SHP77 treated with DMSO at 0.1 percent for 48 hours (cell line): ENCODE measurements at regions not wholly inside any gene's neighbourhood (a gene's known extent, or its start where the extent isn't known, plus 50 kb on each side); places are given as distances from the start of the nearest gene placed in this dataset.
"Not testable (repeated sequence)": the region's sequence is repeated elsewhere in the genome, so short reads cannot be mapped to it uniquely, and the experiment has no call there.

Source experiments
- DNase-seq: peaks from one replicate; lab custom pipeline; 2025; lab: John Stamatoyannopoulos, UW

DNA sequence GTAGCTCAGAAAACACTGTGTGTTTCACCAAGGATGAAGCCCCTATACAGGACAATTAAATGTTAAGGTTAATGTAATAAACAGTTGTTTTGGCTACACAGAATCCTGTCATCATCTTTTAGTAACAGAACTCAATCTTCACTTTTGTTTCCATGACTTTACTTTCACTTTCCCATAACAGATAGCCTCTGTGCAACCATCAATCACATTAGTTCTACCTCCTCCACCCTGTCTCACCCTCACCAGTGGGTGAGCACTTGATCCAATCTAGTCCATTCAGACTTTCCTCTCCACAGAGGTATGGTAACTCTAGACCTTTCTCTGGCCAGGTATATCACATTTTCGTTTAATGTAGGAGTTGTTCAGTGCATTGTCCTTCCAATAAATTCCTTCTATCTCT lies 1018.5 kb downstream of the ADGRL2 start:
- no peak for DNase-seq

DNA sequence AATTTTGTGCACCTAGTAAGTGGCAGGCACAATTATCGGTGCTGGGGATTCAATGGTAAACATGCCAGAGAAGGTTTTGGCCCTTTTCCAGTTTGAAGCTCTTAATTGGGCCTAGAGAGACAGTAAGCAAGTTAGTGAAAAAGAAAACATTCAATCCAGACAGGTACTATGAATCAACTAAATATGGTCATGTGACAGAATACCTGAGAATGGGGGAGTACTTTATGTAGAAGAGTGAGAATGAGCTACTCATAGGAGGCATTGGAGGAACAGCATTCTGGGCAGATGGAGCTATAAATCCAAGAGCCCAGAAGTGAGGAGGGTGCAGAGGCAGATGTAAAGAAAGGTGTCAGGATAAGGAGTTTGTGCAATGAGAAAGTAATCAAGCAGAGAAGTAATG lies 1017.9 kb downstream of the ADGRL2 start:
- DNase-seq: no peak

DNA sequence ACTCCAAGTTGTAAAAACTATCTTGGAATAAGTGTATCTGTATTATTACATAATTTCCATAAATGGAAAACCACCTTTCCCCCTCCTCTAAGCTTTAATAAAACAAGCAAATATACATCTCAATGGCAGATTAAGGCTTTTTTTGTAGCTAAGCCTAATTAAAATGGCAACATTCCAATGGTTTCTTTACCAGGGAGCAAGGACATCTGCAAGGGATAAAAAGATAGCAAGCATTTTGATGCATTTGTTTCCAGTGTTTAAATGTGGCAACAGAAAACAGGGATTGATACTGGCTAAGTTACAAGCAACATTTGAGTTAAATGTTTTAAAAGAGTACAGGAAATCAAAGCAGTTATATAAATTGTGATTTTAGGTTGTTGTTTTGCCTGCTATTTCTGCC lies 1012.7 kb downstream of the ADGRL2 start:
- DNase-seq: no peak

DNA sequence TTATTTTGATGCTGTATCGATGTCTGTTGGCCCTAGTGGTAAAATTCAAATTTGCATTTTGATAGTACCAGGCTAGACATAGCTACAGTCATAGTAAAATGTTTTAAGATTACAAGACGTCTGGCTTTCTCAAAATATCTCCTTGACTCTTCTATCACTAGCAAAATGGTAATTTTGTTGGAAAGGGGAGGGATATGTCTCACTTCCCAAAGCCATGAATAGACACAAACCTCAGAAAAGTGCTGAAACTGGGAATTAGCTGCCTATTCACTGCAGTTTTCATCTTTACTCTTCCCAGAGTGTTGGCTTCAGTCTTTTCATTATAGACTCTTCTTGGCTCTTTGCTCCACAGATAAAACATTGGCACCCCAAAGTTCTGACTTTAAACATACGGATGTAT lies 1009.9 kb downstream of the ADGRL2 start:
- DNase-seq: no peak

DNA sequence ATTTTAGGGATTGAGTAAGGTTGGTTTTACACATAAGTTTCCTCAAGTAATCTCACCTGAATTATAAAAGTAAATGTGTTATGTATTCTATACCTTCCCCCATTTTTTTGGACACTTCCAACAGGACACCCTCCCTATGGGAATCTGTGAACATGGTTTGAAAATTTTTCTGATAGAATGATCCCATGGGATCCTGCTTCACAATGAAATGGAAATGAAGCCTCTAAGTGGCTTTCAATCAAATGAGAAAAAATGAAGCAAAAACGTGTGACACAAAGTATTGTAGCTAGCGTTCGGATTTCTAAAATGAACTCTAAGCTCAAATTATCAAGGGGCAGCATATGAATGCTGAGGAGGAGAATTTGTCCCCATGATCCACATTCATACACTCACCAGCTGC lies 1006.8 kb downstream of the ADGRL2 start:
- no peak for DNase-seq

DNA sequence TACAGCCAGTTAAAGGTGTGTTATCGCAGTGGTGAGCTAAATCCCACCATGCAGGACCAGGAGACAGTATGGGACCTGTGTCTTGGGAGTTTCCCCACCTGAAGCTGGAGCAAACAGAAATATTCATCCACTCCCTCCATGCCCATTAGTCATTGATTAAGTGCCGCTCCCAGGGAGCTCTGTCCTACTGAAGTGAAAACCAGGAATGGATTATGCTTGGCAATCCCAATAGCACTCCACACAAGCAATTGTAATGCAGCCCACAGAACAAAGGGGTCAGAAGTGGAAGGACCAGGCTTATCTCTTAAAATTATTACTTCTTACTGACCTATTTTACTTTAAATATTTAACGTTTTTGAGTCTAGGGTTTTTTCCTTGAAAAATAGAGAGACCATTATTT lies 1005.4 kb downstream of the ADGRL2 start:
- no peak for DNase-seq

DNA sequence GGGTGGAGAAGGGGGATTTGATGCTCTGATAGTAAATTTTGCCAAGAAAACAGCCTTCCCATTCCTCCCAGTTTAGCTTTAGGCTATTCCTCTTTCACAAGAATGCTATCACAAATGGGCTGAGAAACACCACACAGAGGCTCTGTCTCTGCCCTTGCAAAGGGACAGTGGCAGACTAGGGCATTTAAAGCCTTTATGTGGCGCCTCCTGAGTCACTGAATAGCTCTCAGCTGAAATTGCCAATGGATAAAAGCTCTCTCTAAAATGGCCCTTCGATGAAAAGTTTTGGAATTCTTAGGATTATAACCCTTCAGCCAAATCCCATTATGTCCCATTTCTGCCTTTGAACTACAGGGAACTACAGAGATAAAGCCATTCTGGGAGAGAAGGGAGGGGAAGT lies 1000.4 kb downstream of the ADGRL2 start:
- no peak for DNase-seq

DNA sequence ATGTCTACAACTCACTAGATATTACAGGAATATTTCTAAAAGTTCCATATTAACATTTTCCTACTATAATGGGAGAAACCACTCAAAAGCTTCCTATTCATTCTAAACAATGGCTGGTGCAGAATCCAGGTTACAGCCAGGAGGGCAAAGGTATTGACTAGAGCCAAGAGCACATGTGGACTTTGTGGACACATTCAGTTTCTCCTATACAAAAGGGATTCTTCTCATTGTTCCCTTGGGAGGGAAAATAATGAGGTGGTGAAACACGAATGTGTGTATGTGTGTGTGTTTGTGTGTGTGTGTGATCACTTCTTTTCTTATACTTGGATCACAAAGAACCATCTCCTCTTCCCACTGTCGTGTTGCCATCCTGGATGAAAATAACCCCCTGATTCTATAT lies 1000.0 kb downstream of the ADGRL2 start:
- no peak for DNase-seq

DNA sequence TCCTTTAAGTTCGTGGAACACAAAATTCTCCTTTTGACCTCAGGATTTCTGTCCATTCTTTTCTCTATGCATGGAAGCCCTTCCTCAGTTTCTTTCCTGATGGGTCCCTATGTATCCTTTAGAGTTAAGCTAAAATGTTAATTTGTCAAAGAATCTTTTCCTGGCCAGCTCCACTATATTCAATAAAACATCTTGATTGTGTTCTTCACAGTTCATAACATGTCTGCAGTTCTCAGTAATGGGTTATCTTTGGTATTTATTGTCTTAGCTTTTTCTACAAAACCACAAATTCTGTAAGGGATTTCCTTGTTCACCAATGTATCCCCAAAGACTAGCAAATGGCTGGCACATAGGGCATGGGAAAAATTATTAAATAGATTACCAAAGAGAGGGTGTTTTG lies 998.5 kb downstream of the ADGRL2 start:
- no peak for DNase-seq

DNA sequence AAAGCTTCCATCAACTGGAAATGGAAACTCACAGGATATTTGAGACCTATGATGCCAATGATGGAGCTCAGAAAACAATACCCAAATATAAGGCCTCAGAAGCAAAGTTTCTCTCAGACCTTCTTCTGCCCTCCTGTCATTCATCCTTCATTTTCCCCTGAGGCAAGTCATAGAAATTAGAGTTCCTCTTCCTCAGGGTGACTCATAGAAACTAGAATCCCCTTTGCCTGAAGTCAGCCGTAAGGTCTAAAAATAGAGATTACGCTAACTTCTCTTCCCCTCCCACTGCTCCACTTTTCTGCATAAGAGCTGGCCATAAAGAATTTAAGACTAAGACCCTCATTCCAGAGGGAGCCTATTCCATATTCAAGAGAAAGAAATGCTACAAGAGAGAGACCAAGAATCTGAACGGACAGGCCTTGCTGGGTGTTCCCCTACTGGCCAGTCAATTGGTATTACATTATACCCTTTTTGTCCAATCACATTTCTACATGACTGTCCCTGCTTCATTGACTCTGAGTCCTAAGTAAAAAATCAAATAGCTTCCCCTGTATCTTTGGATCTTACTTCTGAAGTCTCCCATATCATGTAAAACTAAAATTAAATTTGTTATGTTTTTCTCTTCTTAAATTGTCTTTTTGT lies 994.9 kb downstream of the ADGRL2 start:
- no peak for DNase-seq

DNA sequence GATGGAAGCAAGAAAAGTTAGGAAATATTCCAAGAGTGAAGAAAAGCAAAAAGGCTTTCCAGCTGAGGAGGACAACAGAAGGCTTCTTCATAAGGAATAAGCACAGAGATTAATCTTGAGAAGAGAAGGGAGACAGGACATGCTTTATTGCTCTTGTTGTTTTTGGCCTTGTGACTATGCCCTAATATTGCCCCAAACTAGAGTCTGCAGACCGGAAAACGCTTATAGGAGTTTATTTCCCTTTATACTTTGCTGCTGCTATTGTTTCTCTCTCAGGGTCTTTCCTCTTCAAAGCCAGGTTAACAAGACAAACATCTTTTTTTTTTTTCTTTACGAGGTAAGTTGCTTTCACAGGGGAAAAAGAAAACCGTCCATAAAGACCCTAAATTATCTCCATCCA lies 991.4 kb downstream of the ADGRL2 start:
- DNase-seq: no peak

DNA sequence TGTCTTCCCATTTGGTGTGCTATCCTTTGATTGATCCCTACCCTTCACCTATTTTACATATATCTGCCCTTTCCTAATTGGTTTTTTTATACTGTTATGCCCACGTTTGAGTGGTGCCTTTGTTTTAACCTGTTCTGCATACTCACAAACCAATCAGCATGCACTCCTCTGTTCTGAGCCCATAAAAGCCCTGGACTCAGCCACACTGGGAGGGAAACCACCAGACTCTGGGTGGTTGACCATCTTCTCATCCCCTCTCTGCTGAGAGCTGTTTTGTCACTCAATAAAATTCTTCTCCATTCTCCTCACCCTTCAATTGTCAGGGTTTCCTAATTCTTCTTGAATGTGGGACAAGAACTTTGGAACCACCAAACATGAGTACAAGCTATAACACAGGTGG lies 989.8 kb downstream of the ADGRL2 start:
- no peak for DNase-seq

DNA sequence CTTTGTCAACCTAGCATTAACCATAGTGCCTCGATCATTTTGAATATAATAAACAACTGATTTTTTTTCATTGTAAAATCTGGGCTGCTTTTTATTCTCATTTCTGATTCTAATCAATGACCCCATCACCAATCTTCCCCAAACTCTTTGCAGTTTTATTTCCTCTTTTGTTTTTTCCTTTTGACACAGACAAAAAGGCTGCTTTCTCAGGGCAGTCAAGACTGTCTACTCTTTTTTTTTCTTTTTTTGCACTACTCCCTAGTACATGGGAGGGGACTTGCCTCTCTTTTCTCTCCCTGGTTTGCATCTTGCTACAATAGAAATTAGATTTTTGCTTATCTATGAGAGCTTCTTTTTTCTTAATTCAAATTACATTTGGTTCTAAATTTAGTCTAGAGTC lies 987.9 kb downstream of the ADGRL2 start:
- no peak for DNase-seq

DNA sequence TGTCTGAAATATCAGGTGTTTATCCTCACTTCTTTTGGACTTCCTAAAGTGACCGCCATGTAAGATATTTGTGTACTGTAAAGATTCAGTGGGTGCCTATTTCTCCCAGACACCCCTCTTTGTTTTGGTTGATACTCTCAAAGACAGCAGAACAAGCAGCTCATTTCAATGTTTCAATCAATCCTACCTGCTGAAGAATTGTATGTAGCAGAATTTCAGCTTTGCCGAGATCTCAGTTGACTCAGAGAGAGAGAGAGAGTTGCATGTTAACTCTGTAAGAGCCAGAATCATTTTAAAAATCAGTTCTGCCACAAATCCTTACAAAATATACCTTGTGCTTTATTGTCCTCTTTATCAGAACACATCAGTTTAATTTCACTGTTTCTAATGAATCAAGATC lies 987.3 kb downstream of the ADGRL2 start:
- no peak for DNase-seq

DNA sequence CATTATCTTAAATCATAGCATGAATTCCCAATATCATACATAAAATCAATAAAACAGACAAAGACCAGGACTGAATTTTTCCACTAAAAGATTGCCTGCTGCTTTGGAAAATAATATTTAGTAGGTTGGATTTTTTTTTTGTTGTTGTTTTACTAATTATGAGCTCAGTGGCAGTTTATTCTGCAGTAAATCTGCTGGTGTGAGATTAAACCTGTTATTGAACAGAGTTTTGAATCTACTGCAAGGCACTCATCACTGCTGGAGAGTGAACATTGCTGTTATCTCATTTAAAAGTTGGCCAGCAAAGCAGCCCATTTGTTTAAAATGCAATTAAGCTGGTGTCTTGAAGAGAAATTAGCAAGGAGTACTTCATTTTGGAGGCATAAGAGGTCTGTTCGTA lies 986.1 kb downstream of the ADGRL2 start:
- DNase-seq: no peak

DNA sequence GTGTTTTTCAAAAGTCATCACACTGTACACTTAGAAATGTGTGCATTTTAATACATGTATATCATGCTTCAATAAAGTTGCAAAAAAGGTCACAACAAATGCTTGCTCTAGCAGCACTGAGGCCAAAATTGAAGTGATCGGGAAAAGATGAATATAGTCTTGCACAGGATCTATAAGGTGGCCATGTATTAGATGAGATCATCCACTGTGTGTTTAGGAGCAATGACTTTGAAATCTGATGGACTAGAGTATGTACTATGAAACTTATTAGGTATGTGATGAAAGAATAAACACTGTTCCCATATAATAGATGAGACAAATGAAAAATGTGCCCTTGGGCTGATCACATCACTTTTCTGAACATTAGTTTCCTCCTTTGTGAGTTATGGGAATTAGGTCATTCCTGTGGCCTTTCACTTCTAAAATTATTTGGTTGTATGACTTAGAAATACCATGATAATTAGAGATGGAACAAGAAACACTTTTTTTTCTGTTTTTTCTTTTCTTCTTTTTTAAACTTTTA lies 984.6 kb downstream of the ADGRL2 start:
- DNase-seq: no peak

DNA sequence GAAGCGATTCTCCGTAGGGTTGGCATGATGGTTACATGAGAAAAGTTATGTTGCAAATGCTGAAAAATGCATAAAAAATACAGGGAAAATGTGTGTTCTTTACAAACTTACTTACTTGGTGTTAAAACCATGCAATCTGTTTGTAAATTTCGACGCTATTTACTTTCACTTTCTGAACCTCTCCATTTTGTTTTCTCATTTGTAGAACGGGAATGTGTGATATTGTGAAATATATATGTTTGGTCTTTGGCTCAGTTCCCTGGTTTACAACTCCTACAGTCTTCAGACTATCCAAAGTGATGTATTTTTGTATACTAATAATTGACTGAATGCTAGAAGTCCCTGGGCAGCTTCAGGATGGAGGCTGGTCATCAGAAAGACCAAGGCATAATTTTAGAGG lies 982.3 kb downstream of the ADGRL2 start:
- DNase-seq: no peak

DNA sequence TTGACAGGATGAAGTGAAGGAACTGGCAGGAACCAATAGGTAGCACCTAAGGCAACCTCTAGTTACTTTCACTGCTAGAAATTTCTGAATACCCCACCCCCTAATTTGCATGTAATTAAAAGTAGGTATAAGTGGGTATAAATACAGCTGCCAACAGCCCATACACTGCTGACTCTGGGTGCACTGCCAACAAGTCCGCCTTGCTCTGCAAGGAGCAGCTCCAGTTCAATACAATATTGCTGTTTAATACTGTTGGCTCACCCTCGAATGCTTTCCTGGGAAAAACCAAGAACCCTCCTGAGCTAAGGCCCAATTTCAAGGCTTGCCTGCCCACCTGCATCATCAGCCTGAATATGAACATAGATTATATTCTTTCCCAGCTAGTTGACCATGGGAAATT lies 981.9 kb downstream of the ADGRL2 start:
- DNase-seq: no peak

DNA sequence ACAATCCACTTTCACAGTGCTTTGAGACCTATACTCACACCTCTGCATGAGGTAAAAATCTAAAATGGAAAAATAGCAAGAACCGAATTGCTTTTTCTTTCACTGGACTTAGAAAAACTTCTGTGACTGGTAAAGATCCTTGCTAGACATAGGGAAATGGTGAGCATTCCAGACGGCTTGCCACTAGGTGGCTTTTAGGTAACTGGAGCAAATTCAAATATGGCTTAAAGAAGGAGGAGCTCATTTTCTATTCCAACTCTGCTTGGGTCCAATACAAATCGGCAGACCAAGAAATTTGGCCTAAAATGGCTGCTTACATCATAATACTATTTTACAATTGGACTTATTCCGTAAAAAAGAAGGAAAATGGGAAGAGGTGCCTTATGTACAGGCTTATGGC lies 977.9 kb downstream of the ADGRL2 start:
- DNase-seq: no peak

DNA sequence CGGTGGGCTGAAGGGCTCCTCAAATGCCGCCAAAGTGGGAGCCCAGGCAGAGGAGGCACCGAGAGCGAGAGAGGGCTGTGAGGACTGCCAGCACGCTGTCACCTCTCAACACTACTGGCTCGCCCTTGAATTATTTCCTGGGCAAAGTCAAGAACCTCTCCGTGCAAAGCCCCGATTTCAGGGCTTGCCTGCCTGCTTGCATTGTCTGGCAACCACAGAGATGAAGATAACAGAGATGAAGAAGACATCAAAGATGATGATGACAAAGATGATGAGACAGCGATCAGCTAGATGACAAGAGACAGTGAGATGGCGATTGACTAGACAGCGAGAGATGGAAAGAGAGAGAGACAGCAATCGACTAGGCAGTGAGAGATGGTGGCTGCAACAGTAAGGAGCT lies 976.5 kb downstream of the ADGRL2 start:
- no peak for DNase-seq

DNA sequence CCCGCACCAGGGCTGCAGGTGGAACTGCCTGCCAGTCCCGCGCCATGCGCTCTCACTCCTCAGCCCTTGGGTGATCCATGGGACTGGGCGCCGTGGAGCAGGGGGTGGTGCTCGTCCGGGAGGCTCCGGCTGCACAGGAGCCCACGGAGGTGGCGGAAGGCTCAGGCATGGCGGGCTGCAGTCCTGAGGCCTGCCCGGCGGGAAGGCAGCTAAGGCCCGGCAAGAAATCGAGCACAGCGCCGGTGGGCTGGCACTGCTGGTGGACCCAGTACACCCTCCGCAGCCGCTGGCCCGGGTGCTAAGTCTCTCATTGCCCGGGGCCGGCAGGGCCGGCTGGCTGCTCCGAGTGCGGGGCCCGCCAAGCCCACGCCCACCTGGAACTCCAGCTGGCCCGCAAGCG lies 976.0 kb downstream of the ADGRL2 start:
- DNase-seq: not testable (repeated sequence)

DNA sequence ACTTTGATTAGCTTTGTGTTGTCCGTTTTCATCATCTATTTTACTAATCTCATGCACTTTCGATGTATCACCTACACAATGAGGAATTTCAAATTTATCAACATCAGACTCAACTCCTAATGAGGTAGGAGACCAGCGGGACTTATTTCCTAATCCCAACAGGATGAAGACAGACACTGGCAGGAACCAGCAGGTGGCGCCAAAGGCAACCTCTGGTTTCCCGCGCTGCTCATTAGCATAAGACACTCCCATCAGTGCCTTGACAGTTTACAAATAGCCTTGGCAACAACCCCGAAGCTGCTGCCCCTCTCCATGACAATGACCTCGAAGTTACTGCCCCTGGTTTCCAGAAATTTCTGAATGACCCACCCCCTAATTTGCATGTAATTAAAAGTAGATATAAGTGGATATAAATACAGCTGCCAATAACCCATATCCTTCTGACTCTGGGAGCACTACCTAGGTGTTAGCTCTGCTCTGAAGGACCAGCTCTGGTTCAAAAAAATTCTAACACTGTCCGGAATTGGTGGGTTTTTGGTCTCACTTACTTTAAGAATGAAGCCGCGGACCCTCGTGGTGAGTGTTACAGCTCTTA lies 974.8 kb downstream of the ADGRL2 start:
- DNase-seq: no peak

DNA sequence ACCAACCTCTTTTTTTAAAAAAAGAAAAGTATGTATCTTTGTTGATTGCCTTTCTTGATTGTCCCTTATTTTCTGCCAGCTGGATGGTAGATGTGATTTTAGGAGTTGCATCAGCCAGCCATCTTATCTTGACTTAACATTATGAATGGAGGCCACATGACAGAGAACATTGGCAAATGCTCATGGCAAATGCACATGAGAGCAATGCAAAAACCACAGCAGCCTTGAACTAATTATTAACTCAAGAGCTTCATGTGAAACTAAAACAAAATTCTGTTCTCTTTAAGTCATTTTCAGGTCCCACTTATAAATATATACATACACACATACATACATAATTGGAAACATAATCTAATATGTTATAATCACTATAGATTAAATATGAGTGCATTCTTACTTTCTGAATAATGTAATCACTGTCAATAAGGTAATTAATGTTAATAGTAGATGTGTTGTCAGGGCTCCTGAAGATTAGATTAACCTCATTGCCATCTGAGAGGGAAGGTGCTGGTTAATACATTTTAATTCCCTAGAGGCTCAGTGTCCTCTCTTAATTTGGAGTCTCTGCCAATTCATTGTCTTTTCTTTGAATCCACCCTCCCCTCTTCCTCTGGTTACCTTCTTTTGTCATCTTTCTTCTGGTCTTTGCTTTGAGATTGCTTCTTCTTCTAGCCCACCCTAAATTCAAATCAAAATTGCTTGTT lies 962.2 kb downstream of the ADGRL2 start:
- DNase-seq: no peak

DNA sequence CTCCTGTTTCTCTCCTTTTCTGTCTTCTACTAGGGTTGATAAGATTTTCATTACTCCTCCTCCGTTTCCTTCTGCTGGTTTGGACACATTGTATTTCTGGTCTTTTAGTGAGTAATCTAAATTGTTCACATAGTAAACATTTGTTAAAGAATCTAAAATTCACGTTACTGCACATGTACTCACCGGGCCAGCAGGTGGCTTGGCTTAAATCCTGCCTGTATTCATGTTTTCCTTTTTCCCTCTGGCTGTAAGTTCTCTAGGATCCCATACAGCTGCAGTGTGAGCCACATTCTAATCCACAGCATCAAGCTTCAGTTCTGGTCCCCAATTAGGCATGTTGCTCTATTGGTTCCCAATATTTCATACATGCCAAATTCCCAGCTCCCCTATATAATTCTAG lies 958.3 kb downstream of the ADGRL2 start:
- no peak for DNase-seq
